ENCODE measurements at regions not wholly inside any gene's neighbourhood (a gene's known extent, or its start where the extent isn't known, plus 50 kb on each side); places are given as distances from the start of the nearest gene placed in this dataset.

- no peak for TF ChIP-seq CTCF (IDR thresholded peaks at IDR 0.05)
- Histone ChIP-seq H3K4me3 (no peak overlapping the region), H3K27ac (no peak overlapping the region)
- no peak for DNase-seq (ENCODE audit: low spot score)
Measured at GRCh38 chr2:164234074-164234473, 387.2 kb downstream of the GRB14 start.

- Histone ChIP-seq H3K4me3 (no peak overlapping the region), H3K27ac (no peak overlapping the region)
- no peak for DNase-seq (ENCODE audit: low spot score)
- TF ChIP-seq CTCF (IDR thresholded peaks at IDR 0.05), result no peak
Measured at GRCh38 chr2:164224007-164224406, 397.3 kb downstream of the GRB14 start.

- no peak for TF ChIP-seq CTCF (IDR thresholded peaks at IDR 0.05)
- no peak overlapping the region for H3K27ac ChIP-seq
- DNase-seq (ENCODE audit: low spot score), result no peak
- H3K4me3 ChIP-seq, result no peak overlapping the region
Measured at GRCh38 chr2:164221473-164221872, 399.8 kb downstream of the GRB14 start.

- Histone ChIP-seq H3K4me3 (no peak overlapping the region), H3K27ac (no peak overlapping the region)
- TF ChIP-seq CTCF (IDR thresholded peaks at IDR 0.05), result no peak
- no peak for DNase-seq (ENCODE audit: low spot score)
Measured at GRCh38 chr2:164220265-164220664, 401.0 kb downstream of the GRB14 start.

- Histone ChIP-seq H3K4me3 (no peak overlapping the region), H3K27ac (no peak overlapping the region)
- no peak for DNase-seq (ENCODE audit: low spot score)
- no peak for TF ChIP-seq CTCF (IDR thresholded peaks at IDR 0.05)
Measured at GRCh38 chr2:164213916-164214315, 407.4 kb downstream of the GRB14 start.

- no peak for DNase-seq (ENCODE audit: low spot score)
- no peak overlapping the region for H3K4me3 ChIP-seq
- TF ChIP-seq CTCF (IDR thresholded peaks at IDR 0.05), result no peak
- no peak overlapping the region for H3K27ac ChIP-seq
Measured at GRCh38 chr2:164205347-164205746, 415.9 kb downstream of the GRB14 start.

- H3K4me3 ChIP-seq, result no peak overlapping the region
- no peak for DNase-seq (ENCODE audit: low spot score)
- no peak for TF ChIP-seq CTCF (IDR thresholded peaks at IDR 0.05)
- H3K27ac ChIP-seq, result no peak overlapping the region
Measured at GRCh38 chr2:164203131-164203530, 418.2 kb downstream of the GRB14 start.

Data from coronary artery (tissue), 2 donors.